ENCODE measurements at regions not wholly inside any gene's neighbourhood (a gene's known extent, or its start where the extent isn't known, plus 50 kb on each side); places are given as distances from the start of the nearest gene placed in this dataset.

- DNase-seq (ENCODE audit: low read depth in 2 of 2) = no peak
Measured at GRCh38 chr11:111148121-111148520, 97.4 kb upstream of the POU2AF2 start.

GRCh38 chr11:111137846-111138245 is 107.7 kb upstream of the POU2AF2 start:
- DNase-seq (ENCODE audit: low read depth in 2 of 2) = no peak

GRCh38 chr11:111135778-111136570 is 109.6 kb upstream of the POU2AF2 start:
- DNase-seq (ENCODE audit: low read depth in 2 of 2) = no peak

GRCh38 chr11:111135101-111135500 is 110.4 kb upstream of the POU2AF2 start:
- DNase-seq (ENCODE audit: low read depth in 2 of 2) = no peak

- no peak for DNase-seq (ENCODE audit: low read depth in 2 of 2)
Measured at GRCh38 chr11:111128076-111128870, 117.3 kb upstream of the POU2AF2 start.

- DNase-seq (ENCODE audit: low read depth in 2 of 2) = no peak
Measured at GRCh38 chr11:111124724-111125123, 120.8 kb upstream of the POU2AF2 start.

GRCh38 chr11:111123463-111124398 is 121.8 kb upstream of the POU2AF2 start:
- no peak for DNase-seq (ENCODE audit: low read depth in 2 of 2)

GRCh38 chr11:111120696-111121302 is 124.7 kb upstream of the POU2AF2 start:
- no peak for DNase-seq (ENCODE audit: low read depth in 2 of 2)

- no peak for DNase-seq (ENCODE audit: low read depth in 2 of 2)
Measured at GRCh38 chr11:111120161-111120560, 125.4 kb upstream of the POU2AF2 start.

- no peak for DNase-seq (ENCODE audit: low read depth in 2 of 2)
Measured at GRCh38 chr11:111119751-111120150, 125.8 kb upstream of the POU2AF2 start.

- DNase-seq (ENCODE audit: low read depth in 2 of 2) = no peak
Measured at GRCh38 chr11:111115890-111116289, 129.6 kb upstream of the POU2AF2 start.

- no peak for DNase-seq (ENCODE audit: low read depth in 2 of 2)
Measured at GRCh38 chr11:111114091-111114490, 131.4 kb upstream of the POU2AF2 start.

GRCh38 chr11:111112614-111113013 is 132.9 kb upstream of the POU2AF2 start:
- no peak for DNase-seq (ENCODE audit: low read depth in 2 of 2)

- DNase-seq (ENCODE audit: low read depth in 2 of 2) = no peak
Measured at GRCh38 chr11:111107501-111107900, 138.0 kb upstream of the POU2AF2 start.

- DNase-seq (ENCODE audit: low read depth in 2 of 2) = no peak
Measured at GRCh38 chr11:111106641-111107040, 138.9 kb upstream of the POU2AF2 start.

- no peak for DNase-seq (ENCODE audit: low read depth in 2 of 2)
Measured at GRCh38 chr11:111105566-111105965, 140.0 kb upstream of the POU2AF2 start.

- no peak for DNase-seq (ENCODE audit: low read depth in 2 of 2)
Measured at GRCh38 chr11:111104185-111104584, 141.3 kb upstream of the POU2AF2 start.

GRCh38 chr11:111101881-111102280 is 143.6 kb upstream of the POU2AF2 start:
- no peak for DNase-seq (ENCODE audit: low read depth in 2 of 2)

- DNase-seq (ENCODE audit: low read depth in 2 of 2) = no peak
Measured at GRCh38 chr11:111099028-111099713, 146.4 kb upstream of the POU2AF2 start.

GRCh38 chr11:111098091-111098490 is 147.4 kb upstream of the POU2AF2 start:
- DNase-seq (ENCODE audit: low read depth in 2 of 2) = no peak

GRCh38 chr11:111097191-111097590 is 148.3 kb upstream of the POU2AF2 start:
- DNase-seq (ENCODE audit: low read depth in 2 of 2) = no peak
